H1 (cell line): ENCODE measurements at regions not wholly inside any gene's neighbourhood (a gene's known extent, or its start where the extent isn't known, plus 50 kb on each side); places are given as distances from the start of the nearest gene placed in this dataset.

Experiments used
- CTCF ChIP-seq, 3 experiments: IDR thresholded peaks; 1 replicate in 2 of 3; 2 replicates in 1 of 3; pipeline versions ENCODE4 v1.5.1 to v1.6.1; 2011; ENCODE audit warnings: low read length in 3 of 3, mild to moderate bottlenecking in 3 of 3, inconsistent platforms in 2 of 3, low read depth in 1 of 3, moderate library complexity in 1 of 3; ENCODE audit not compliant: insufficient read depth in 1 of 3; ENCODE audit errors: control extremely low read depth in 1 of 3
- EGR1 ChIP-seq: IDR thresholded peaks from 2 replicates; pipeline ENCODE4 v1.6.1; 2011; ENCODE audit warnings: low read depth, low read length, borderline replicate concordance
- EZH2 ChIP-seq: fragments of 200-600 bp; sonication (generic); IDR thresholded peaks from 2 replicates; pipeline ENCODE4 v1.7.1; 2012; ENCODE audit warnings: low read depth, mild to moderate bottlenecking, moderate library complexity, low read length, inconsistent platforms; ENCODE audit not compliant: severe bottlenecking
- HDAC6 ChIP-seq: IDR thresholded peaks from one replicate; pipeline ENCODE4 v1.7.1; 2012; ENCODE audit warnings: low read depth, mild to moderate bottlenecking, inconsistent platforms, low read length, moderate library complexity
- JUN ChIP-seq: IDR thresholded peaks from 2 replicates; pipeline ENCODE4 v1.6.1; 2011; ENCODE audit warnings: low read depth, mild to moderate bottlenecking, improper control_type of control experiment, low read length
- MAX ChIP-seq: IDR thresholded peaks from 2 replicates; pipeline ENCODE4 v1.6.1; 2012; ENCODE audit warnings: inconsistent platforms
- SIN3A ChIP-seq, 2 experiments: IDR thresholded peaks in 1 of 2; conservative IDR thresholded peaks in 1 of 2; 2 replicates each; pipeline ENCODE4 v1.6.1; 2011 to 2012; ENCODE audit warnings: low read length in 2 of 2, improper control_type of control experiment in 1 of 2, low read depth in 1 of 2, mild to moderate bottlenecking in 1 of 2
- SUZ12 ChIP-seq: fragments of 200-600 bp; sonication (generic); IDR thresholded peaks from 2 replicates; pipeline ENCODE4 v1.6.1; 2012; ENCODE audit warnings: mild to moderate bottlenecking, inconsistent platforms, low read length, moderate library complexity, mixed read lengths
- USF2 ChIP-seq: IDR thresholded peaks from 2 replicates; pipeline ENCODE4 v1.6.1; 2011; ENCODE audit warnings: low read length, improper control_type of control experiment
- YY1 ChIP-seq: IDR thresholded peaks from 2 replicates; pipeline ENCODE4 v1.6.1; 2011; ENCODE audit warnings: low read depth, mild to moderate bottlenecking, low read length

- TF ChIP-seq CTCF (IDR thresholded peaks at IDR 0.05; ENCODE audit: control extremely low read depth in 1 of 3, insufficient read depth in 1 of 3, low read depth in 1 of 3, low read length in 3 of 3) (no peak), HDAC6 (no peak), EZH2 (no peak), USF2 (no peak), MAX (no peak), SUZ12 (no peak), EGR1 (no peak), SIN3A (conservative IDR thresholded peaks at IDR 0.05 in 1 of 2, IDR thresholded peaks at IDR 0.05 in 1 of 2; ENCODE audit: low read depth in 1 of 2, low read length in 2 of 2) (no peak), JUN (no peak), YY1 (no peak)
These were observed 54.3 kb upstream of the RGPD4 start for GRCh38 chr2:107772353-107772752.
